ENCODE measurements at regions not wholly inside any gene's neighbourhood (a gene's known extent, or its start where the extent isn't known, plus 50 kb on each side); places are given as distances from the start of the nearest gene placed in this dataset.

- H3K4me2 ChIP-seq (ENCODE audit: insufficient read depth, low read length) = no peak overlapping the region
- ChIA-PET CTCF (no interaction called here), POLR2A (no interaction called here)
- H3K27ac ChIP-seq (ENCODE audit: insufficient read depth, low read depth, low read length) = no peak overlapping the region
- no peaks in the 10 kb centered on the region for H4K20me1 ChIP-seq (replicated peaks; ENCODE audit: control insufficient read depth, extremely low read depth, insufficient read depth, low read length)
- H3K9me1 ChIP-seq (replicated peaks; ENCODE audit: control insufficient read depth, extremely low read depth, insufficient read depth, low read length) = no peaks in the 10 kb centered on the region
- no peaks in the 10 kb centered on the region for H3K27me3 ChIP-seq (ENCODE audit: control insufficient read depth in 2 of 2, insufficient read depth in 2 of 2, low read length in 2 of 2)
- no peak overlapping the region for H2AFZ ChIP-seq (ENCODE audit: low read depth, low read length)
- H3K79me2 ChIP-seq (ENCODE audit: control insufficient read depth, insufficient read depth, low read length) = no peaks in the 10 kb centered on the region
- H3K36me3 ChIP-seq (ENCODE audit: control insufficient read depth in 2 of 2, extremely low read depth in 1 of 2, insufficient read depth in 2 of 2, low read length in 2 of 2) = no peaks in the 10 kb centered on the region
- H3K9me3 ChIP-seq (replicated peaks; ENCODE audit: control insufficient read depth, insufficient read depth, low read length) = no peaks in the 10 kb centered on the region
- H3K4me1 ChIP-seq (ENCODE audit: control insufficient read depth, extremely low read depth, insufficient read depth, low read length) = no peaks in the 10 kb centered on the region
- dilution Hi-C loops (cut with MboI; ENCODE audit: extremely low pct_ligation_motif_present, low sequenced_read_pairs) = no loop called here
- intact Hi-C loops (cut with micrococcal nuclease) = no loop called here
- H3K9ac ChIP-seq (replicated peaks; ENCODE audit: extremely low read depth, insufficient read depth, low read length) = no peak overlapping the region
- FAIRE-seq (no peak), DNase-seq (ENCODE audit: low read depth, low spot score) (no peak)
- no TSS peak for BruUV-seq (replicated peaks)
- no peak for TF ChIP-seq POLR2A (IDR thresholded peaks at IDR 0.05; ENCODE audit: low read depth, low read length)
- TF ChIP-seq FOS (IDR thresholded peaks at IDR 0.05; ENCODE audit: borderline replicate concordance, insufficient read depth, low read length) = no peak
- TF ChIP-seq JUN (IDR thresholded peaks at IDR 0.05; ENCODE audit: borderline replicate concordance, insufficient read depth, insufficient read length, low read depth) = no peak
- H3K4me3 ChIP-seq (replicated peaks in 1 of 3; ENCODE audit: insufficient read depth in 1 of 3, low read depth in 1 of 3, low read length in 3 of 3) = no peak overlapping the region
These were observed 183.3 kb downstream of the DEPDC1B start for GRCh38 chr5:60516688-60517087.

DNA sequence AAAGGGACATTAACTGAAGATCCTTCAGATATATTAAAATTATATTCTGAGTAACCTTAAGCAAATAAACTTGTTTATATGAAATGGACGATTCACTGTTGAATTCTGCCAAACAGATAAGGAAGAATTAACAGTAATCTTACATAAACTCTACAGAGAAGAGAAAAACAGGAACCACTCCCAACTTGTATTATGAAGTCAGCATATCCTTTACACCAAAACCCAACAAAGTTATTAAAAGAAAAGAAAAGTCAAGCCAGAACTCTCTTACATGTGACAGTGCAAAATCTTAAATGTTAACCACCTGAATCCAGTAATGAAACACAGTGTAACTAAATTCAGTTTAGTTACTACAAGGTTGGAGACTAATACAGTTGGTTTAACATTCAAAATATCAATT, 185.8 kb downstream of the DEPDC1B start:
- Histone ChIP-seq H3K79me2 (ENCODE audit: control insufficient read depth, insufficient read depth, low read length) (no peaks in the 10 kb centered on the region), H3K9ac (replicated peaks; ENCODE audit: extremely low read depth, insufficient read depth, low read length) (no peak overlapping the region), H3K9me3 (replicated peaks; ENCODE audit: control insufficient read depth, insufficient read depth, low read length) (no peaks in the 10 kb centered on the region), H3K4me2 (ENCODE audit: insufficient read depth, low read length) (no peak overlapping the region), H3K9me1 (replicated peaks; ENCODE audit: control insufficient read depth, extremely low read depth, insufficient read depth, low read length) (no peaks in the 10 kb centered on the region), H3K36me3 (ENCODE audit: control insufficient read depth in 2 of 2, extremely low read depth in 1 of 2, insufficient read depth in 2 of 2, low read length in 2 of 2) (no peaks in the 10 kb centered on the region), H2AFZ (ENCODE audit: low read depth, low read length) (no peak overlapping the region), H3K4me1 (ENCODE audit: control insufficient read depth, extremely low read depth, insufficient read depth, low read length) (no peaks in the 10 kb centered on the region), H4K20me1 (replicated peaks; ENCODE audit: control insufficient read depth, extremely low read depth, insufficient read depth, low read length) (no peaks in the 10 kb centered on the region), H3K4me3 (replicated peaks in 1 of 3; ENCODE audit: insufficient read depth in 1 of 3, low read depth in 1 of 3, low read length in 3 of 3) (no peak overlapping the region), H3K27ac (ENCODE audit: insufficient read depth, low read depth, low read length) (no peak overlapping the region), H3K27me3 (ENCODE audit: control insufficient read depth in 2 of 2, insufficient read depth in 2 of 2, low read length in 2 of 2) (no peaks in the 10 kb centered on the region)
- no TSS peak for BruUV-seq (replicated peaks)
- FAIRE-seq = no peak
- TF ChIP-seq, protein P1, sequence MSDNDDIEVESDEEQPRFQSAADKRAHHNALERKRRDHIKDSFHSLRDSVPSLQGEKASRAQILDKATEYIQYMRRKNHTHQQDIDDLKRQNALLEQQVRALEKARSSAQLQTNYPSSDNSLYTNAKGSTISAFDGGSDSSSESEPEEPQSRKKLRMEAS (IDR thresholded peaks at IDR 0.05; ENCODE audit: insufficient read depth, insufficient read length) = no peak
- TF ChIP-seq GATA2 (IDR thresholded peaks at IDR 0.05; ENCODE audit: insufficient read depth, insufficient read length, low read depth, low read length) (no peak), FOS (IDR thresholded peaks at IDR 0.05; ENCODE audit: borderline replicate concordance, insufficient read depth, low read length) (no peak), POLR2AphosphoS5 (IDR thresholded peaks at IDR 0.05; ENCODE audit: insufficient read depth, low read depth, low read length) (no peak), JUN (IDR thresholded peaks at IDR 0.05; ENCODE audit: borderline replicate concordance, insufficient read depth, insufficient read length, low read depth) (no peak), CTCF (IDR thresholded peaks at IDR 0.05; ENCODE audit: extremely low read depth in 1 of 2, insufficient read depth in 1 of 2, low read depth in 1 of 2, low read length in 2 of 2) (no peak), MYC (IDR thresholded peaks at IDR 0.05; ENCODE audit: low read depth, low read length) (no peak), EZH2 (IDR thresholded peaks at IDR 0.05; ENCODE audit: borderline replicate concordance, low read depth, low read length, severe bottlenecking) (no peak), POLR2A (IDR thresholded peaks at IDR 0.05; ENCODE audit: low read depth, low read length) (no peak)
- no peak for DNase-seq (ENCODE audit: low read depth, low spot score)
- ChIA-PET CTCF (no interaction called here), POLR2A (no interaction called here)
- dilution Hi-C loops (cut with MboI; ENCODE audit: extremely low pct_ligation_motif_present, low sequenced_read_pairs) (no loop called here), intact Hi-C loops (cut with micrococcal nuclease) (no loop called here)

All from endothelial cell of umbilical vein (primary cell).